HL-60 (cell line): ENCODE measurements at regions not wholly inside any gene's neighbourhood (a gene's known extent, or its start where the extent isn't known, plus 50 kb on each side); places are given as distances from the start of the nearest gene placed in this dataset.

Experiments
- DNase-seq, 2 experiments: peaks; one replicate each; pipeline ENCODE4 v3.0.0-alpha.2; 2010 to 2020; ENCODE audit warnings: low read depth in 1 of 2, low spot score in 1 of 2
- H3K27ac ChIP-seq: fragments of 250-450 bp; sonication (Bioruptor Pico); replicated peaks from 2 replicates; pipeline ENCODE4 v1.5.1; 2020; ENCODE audit warnings: mild to moderate bottlenecking, moderate library complexity
- H3K27me3 ChIP-seq: fragments of 250-450 bp; sonication (Bioruptor Pico); 2 replicates; pipeline ENCODE4 v1.5.1; 2021; ENCODE audit warnings: mild to moderate bottlenecking, moderate library complexity; ENCODE audit not compliant: insufficient read depth, poor library complexity, severe bottlenecking
- H3K4me3 ChIP-seq: replicated peaks from 2 replicates; pipeline ENCODE4 v1.5.1; 2011; ENCODE audit warnings: mild to moderate bottlenecking, control low read depth, low read length; ENCODE audit not compliant: insufficient read depth
- GABPA ChIP-seq: IDR thresholded peaks from 2 replicates; pipeline ENCODE4 v1.6.1; 2012; ENCODE audit warnings: low read depth
- POLR2AphosphoS5 ChIP-seq: IDR thresholded peaks from 2 replicates; pipeline ENCODE4 v1.6.1; 2012; ENCODE audit warnings: low read depth
- SPI1 ChIP-seq: IDR thresholded peaks from 2 replicates; pipeline ENCODE4 v1.6.1; 2012; ENCODE audit warnings: low read depth, mild to moderate bottlenecking, borderline replicate concordance
- TF ChIP-seq, protein P1 (sequence below): IDR thresholded peaks from 2 replicates; pipeline ENCODE4 v1.6.1; 2012; ENCODE audit warnings: low read depth; ENCODE audit not compliant: insufficient replicate concordance
- TF ChIP-seq, protein P2 (sequence below): IDR thresholded peaks from one replicate; pipeline ENCODE4 v1.5.1; 2011; ENCODE audit warnings: low read length, control low read depth, inconsistent platforms; ENCODE audit not compliant: insufficient read depth

GRCh38 chr13:38430796-38431195 is 81.1 kb downstream of the UFM1 start:
- no peak overlapping the region for H3K27ac ChIP-seq
- DNase-seq, result no peak
- no peaks in the 10 kb centered on the region for H3K27me3 ChIP-seq
- TF ChIP-seq GABPA, result no peak
- TF ChIP-seq, protein P1, sequence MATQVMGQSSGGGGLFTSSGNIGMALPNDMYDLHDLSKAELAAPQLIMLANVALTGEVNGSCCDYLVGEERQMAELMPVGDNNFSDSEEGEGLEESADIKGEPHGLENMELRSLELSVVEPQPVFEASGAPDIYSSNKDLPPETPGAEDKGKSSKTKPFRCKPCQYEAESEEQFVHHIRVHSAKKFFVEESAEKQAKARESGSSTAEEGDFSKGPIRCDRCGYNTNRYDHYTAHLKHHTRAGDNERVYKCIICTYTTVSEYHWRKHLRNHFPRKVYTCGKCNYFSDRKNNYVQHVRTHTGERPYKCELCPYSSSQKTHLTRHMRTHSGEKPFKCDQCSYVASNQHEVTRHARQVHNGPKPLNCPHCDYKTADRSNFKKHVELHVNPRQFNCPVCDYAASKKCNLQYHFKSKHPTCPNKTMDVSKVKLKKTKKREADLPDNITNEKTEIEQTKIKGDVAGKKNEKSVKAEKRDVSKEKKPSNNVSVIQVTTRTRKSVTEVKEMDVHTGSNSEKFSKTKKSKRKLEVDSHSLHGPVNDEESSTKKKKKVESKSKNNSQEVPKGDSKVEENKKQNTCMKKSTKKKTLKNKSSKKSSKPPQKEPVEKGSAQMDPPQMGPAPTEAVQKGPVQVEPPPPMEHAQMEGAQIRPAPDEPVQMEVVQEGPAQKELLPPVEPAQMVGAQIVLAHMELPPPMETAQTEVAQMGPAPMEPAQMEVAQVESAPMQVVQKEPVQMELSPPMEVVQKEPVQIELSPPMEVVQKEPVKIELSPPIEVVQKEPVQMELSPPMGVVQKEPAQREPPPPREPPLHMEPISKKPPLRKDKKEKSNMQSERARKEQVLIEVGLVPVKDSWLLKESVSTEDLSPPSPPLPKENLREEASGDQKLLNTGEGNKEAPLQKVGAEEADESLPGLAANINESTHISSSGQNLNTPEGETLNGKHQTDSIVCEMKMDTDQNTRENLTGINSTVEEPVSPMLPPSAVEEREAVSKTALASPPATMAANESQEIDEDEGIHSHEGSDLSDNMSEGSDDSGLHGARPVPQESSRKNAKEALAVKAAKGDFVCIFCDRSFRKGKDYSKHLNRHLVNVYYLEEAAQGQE, result no peak
- no peak for TF ChIP-seq POLR2AphosphoS5
- no peak for TF ChIP-seq SPI1
- TF ChIP-seq, protein P2, sequence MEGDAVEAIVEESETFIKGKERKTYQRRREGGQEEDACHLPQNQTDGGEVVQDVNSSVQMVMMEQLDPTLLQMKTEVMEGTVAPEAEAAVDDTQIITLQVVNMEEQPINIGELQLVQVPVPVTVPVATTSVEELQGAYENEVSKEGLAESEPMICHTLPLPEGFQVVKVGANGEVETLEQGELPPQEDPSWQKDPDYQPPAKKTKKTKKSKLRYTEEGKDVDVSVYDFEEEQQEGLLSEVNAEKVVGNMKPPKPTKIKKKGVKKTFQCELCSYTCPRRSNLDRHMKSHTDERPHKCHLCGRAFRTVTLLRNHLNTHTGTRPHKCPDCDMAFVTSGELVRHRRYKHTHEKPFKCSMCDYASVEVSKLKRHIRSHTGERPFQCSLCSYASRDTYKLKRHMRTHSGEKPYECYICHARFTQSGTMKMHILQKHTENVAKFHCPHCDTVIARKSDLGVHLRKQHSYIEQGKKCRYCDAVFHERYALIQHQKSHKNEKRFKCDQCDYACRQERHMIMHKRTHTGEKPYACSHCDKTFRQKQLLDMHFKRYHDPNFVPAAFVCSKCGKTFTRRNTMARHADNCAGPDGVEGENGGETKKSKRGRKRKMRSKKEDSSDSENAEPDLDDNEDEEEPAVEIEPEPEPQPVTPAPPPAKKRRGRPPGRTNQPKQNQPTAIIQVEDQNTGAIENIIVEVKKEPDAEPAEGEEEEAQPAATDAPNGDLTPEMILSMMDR, result no peak
- H3K4me3 ChIP-seq, result no peak overlapping the region

- Histone ChIP-seq H3K27me3 (no peaks in the 10 kb centered on the region), H3K4me3 (no peak overlapping the region), H3K27ac (no peak overlapping the region)
- DNase-seq, result no peak
- TF ChIP-seq GABPA (no peak), SPI1 (no peak), POLR2AphosphoS5 (no peak)
- TF ChIP-seq, protein P1, result no peak
- TF ChIP-seq, protein P2, result no peak
Measured at GRCh38 chr13:38440666-38441065, 91.0 kb downstream of the UFM1 start.

GRCh38 chr13:38444904-38445303 is 95.3 kb downstream of the UFM1 start:
- DNase-seq, result no peak
- Histone ChIP-seq H3K4me3 (no peak overlapping the region), H3K27me3 (no peaks in the 10 kb centered on the region), H3K27ac (no peak overlapping the region)
- TF ChIP-seq POLR2AphosphoS5, result no peak
- TF ChIP-seq GABPA, result no peak
- TF ChIP-seq, protein P1, result no peak
- TF ChIP-seq, protein P2, result no peak
- TF ChIP-seq SPI1, result no peak
